ENCODE measurements at regions not wholly inside any gene's neighbourhood (a gene's known extent, or its start where the extent isn't known, plus 50 kb on each side); places are given as distances from the start of the nearest gene placed in this dataset.

DNA sequence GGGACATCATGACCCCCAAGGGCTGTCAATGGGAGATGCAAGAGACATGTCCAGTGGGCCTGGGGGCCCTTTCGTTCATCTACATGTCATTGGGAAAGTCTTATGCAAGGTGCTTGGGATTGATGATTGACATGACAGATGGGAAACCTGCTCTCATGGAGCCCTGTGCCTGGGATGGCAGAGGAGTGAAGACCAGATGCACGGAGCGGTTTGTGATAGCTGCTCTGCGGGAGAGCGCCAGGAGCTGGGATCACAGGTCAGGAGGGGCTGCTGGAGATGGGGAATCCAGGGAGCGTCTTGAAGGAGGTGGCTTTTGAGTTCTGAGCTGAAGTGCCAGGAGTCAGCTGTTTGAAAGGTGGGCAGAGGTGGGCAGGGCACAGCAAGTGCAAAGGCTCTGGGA lies 104.3 kb downstream of the FGF18 start:
- TF ChIP-seq, protein P1, sequence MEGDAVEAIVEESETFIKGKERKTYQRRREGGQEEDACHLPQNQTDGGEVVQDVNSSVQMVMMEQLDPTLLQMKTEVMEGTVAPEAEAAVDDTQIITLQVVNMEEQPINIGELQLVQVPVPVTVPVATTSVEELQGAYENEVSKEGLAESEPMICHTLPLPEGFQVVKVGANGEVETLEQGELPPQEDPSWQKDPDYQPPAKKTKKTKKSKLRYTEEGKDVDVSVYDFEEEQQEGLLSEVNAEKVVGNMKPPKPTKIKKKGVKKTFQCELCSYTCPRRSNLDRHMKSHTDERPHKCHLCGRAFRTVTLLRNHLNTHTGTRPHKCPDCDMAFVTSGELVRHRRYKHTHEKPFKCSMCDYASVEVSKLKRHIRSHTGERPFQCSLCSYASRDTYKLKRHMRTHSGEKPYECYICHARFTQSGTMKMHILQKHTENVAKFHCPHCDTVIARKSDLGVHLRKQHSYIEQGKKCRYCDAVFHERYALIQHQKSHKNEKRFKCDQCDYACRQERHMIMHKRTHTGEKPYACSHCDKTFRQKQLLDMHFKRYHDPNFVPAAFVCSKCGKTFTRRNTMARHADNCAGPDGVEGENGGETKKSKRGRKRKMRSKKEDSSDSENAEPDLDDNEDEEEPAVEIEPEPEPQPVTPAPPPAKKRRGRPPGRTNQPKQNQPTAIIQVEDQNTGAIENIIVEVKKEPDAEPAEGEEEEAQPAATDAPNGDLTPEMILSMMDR (IDR thresholded peaks at IDR 0.05; ENCODE audit: insufficient read depth, low read depth, low read length, missing control alignments): no peak
- no peak overlapping the region for H3K4me3 ChIP-seq (ENCODE audit: low read length)
- no peak for DNase-seq (ENCODE audit: low read depth)

DNA sequence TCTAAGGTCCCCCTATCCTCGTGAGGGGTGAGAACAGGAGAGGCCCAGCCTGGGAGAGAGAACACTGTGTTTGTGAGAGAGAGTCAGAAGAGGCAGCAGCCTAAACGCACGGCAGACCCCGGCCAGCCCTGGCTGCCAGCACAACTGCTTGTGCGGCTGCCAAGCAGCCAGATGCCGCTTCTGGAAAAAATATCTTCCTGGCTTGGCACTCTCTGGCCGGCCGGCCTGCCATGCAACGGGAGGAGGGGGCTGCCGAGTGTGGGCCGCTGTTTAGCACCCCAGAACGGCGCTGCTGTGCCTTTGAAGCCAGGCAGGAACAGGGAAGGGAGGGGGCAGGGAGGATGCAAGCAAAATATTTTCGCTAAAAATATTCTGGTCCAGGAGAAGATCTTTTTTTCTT lies 105.0 kb downstream of the FGF18 start:
- no peak for DNase-seq (ENCODE audit: low read depth)
- no peak overlapping the region for H3K4me3 ChIP-seq (ENCODE audit: low read length)
- TF ChIP-seq, protein P1 (IDR thresholded peaks at IDR 0.05; ENCODE audit: insufficient read depth, low read depth, low read length, missing control alignments): no peak

DNA sequence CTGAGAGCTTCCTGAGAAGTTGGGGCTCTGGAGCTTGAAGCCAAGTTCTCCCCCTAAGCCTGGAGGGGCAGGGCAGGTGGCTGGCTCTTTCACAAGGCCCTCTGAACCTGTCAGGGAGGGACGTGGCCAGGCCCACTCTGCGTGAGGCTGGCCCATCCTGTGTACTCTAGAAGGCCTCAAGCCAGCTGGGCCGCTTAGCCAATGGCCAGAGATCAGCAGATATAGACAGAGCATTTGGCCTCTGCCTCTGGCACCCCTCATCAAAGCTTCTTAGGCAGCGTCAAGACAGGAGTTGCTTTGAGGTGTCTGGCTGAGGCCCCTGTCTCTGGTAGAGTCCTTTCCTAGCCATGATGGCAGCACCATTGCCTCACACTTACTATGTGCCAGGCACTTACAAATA lies 105.6 kb downstream of the FGF18 start:
- DNase-seq (ENCODE audit: low read depth): no peak
- TF ChIP-seq, protein P1 (IDR thresholded peaks at IDR 0.05; ENCODE audit: insufficient read depth, low read depth, low read length, missing control alignments): no peak
- H3K4me3 ChIP-seq (ENCODE audit: low read length): no peak overlapping the region

DNA sequence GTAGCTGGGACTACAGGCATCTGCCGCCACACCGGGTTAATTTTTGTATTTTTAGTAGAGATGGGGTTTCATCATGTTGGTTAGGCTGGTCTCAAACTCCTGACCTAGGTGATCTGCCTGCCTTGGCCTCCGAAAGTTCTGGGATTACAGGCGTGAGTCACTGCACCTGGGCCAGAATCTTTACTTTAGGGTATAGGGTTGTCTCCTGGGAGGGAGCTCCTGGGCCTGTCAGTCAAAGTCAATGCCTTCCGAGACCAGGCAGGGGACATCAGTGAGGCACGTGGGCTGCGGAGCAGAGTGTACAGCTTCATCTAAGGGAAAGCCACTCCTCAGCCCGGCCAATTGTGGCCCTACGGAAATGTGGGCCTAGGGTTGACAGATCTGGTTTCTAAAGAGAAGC lies 108.6 kb downstream of the FGF18 start:
- TF ChIP-seq, protein P1 (IDR thresholded peaks at IDR 0.05; ENCODE audit: insufficient read depth, low read depth, low read length, missing control alignments): no peak
- no peak for DNase-seq (ENCODE audit: low read depth)
- no peak overlapping the region for H3K4me3 ChIP-seq (ENCODE audit: low read length)

DNA sequence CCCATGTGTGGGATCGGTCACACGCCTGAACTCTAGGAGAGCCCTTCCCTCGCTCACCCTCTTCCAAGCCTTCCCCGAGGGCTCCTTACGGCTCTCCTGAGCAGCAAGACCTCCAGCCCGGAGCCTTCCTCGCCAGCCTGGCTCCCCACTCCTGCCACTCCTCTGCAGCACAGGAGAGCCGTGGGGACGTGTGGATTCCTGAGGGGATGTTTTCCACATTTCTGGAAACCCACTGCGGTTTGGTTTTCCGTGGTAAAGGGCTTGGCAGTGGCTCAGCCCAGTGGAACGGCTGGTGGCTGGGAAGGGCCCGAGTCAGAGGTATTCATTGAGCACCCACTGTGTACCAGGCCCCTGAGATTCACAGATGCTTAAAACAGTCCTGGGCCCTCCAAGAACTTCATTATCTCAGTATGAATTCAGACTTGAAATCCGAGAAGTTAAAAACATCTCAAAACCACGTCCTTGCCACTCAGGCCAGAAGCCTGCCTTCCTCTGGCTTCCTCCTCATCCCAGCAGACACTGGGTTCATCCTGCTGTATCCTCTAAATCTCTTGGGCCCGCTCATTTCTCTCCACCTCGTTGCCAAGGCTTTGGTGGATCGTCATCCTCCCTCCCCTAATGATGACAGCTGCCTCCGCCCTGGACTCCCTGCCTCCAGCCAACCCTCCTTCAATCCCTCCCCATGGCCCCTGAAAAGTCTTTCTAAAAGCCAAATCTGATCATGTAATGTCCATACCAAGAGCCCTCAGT lies 109.6 kb downstream of the FGF18 start:
- TF ChIP-seq, protein P1 (IDR thresholded peaks at IDR 0.05; ENCODE audit: insufficient read depth, low read depth, low read length, missing control alignments): no peak
- H3K4me3 ChIP-seq (ENCODE audit: low read length): no peak overlapping the region
- DNase-seq (ENCODE audit: low read depth): no peak

DNA sequence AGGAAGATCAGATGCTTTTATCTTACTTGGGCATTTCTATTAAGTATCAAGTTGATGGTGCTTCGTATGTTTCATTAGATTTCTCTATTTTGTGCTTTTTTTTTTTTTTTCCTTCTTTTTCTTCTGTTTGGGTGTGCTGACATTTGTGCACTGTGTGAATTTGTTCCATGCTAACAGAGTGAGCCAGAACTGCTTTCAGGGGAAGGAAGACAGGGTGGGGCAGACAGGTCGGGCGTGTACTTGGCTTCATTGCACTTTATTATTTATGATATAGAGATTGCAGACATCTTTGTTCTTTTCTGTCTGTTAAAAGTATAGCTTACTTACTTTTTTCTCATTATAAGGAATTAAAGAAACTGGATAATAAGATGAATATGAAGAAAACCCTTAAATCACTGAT lies 112.2 kb downstream of the FGF18 start:
- H3K4me3 ChIP-seq (ENCODE audit: low read length): no peak overlapping the region
- TF ChIP-seq, protein P1 (IDR thresholded peaks at IDR 0.05; ENCODE audit: insufficient read depth, low read depth, low read length, missing control alignments): no peak
- peak; percentile 8 for DNase-seq (ENCODE audit: low read depth)

DNA sequence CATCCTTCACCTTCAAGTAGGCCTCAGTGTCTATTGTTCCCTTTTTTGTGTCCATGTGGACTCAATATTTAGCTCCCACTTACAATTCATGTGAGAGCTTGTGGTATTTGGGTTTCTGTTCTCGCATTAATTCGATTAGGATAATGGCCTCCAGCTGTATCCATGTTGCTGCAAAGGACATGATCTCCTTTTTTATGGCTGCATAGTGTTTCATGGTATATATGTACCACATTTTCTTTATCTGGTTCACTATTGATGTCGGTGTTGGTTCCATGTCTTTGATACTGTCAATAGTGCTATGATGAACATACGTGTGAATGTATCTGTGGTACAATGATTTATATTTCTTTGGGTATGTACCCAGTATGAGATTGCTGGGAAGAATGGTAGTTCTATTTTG lies 113.7 kb downstream of the FGF18 start:
- TF ChIP-seq, protein P1 (IDR thresholded peaks at IDR 0.05; ENCODE audit: insufficient read depth, low read depth, low read length, missing control alignments): no peak
- no peak for DNase-seq (ENCODE audit: low read depth)
- H3K4me3 ChIP-seq (ENCODE audit: low read length): no peak overlapping the region

Measured in epithelial cell of esophagus (primary cell).